HCT116 (cell line): ENCODE measurements at regions not wholly inside any gene's neighbourhood (a gene's known extent, or its start where the extent isn't known, plus 50 kb on each side); places are given as distances from the start of the nearest gene placed in this dataset.

Experiments used
- ATAC-seq: fragments of 200-7000 bp; cut with Tn5 transposase; 2 replicates; pipeline ENCODE4 v1.9.1; 2020; ENCODE audit warnings: mild to moderate bottlenecking, moderate library complexity
- BruUV-seq: library from RNA; stranded (reverse); fragments of 400-500 nt; replicated peaks from 2 replicates; lab custom pipeline; 2021; lab: Mats Ljungman, UMichigan
- CTCF ChIA-PET: fragments of 300-600 bp; sonication (Branson Sonifier 250); formaldehyde crosslinking; loops from one replicate; lab custom pipeline; 2021; ENCODE audit warnings: antibody characterized with exemption; lab: Charles Lee
- POLR2A ChIA-PET: fragments of 300-600, 350-600 bp; sonication (Branson Sonifier 250); formaldehyde crosslinking; loops from one replicate; lab custom pipeline; 2021; ENCODE audit warnings: antibody characterized with exemption; lab: Charles Lee
- RAD21 ChIA-PET, 2 experiments: fragments of 300-600 bp; sonication (Branson Sonifier 250); formaldehyde crosslinking; loops; one replicate each; lab custom pipeline; 2023; ENCODE audit warnings: low total read pairs in 2 of 2; ENCODE audit not compliant: uncharacterized antibody in 2 of 2, unreplicated experiment in 2 of 2, low non-redundant PET in 1 of 2; lab: Charles Lee
- DNase-seq: peaks from one replicate; pipeline ENCODE4 v3.0.0-alpha.2; 2010; ENCODE audit warnings: low read depth, low spot score
- H2AFZ ChIP-seq: fragments of 200-600 bp; shearing (Covaris generic), sonication (generic); 2 replicates; pipeline ENCODE4 v1.6.1; 2017; ENCODE audit warnings: low read depth, mixed run types, mixed read lengths, antibody characterized with exemption, low read length; ENCODE audit not compliant: poor library complexity, severe bottlenecking
- H3K27ac ChIP-seq: 2 replicates; pipeline ENCODE4 v1.5.1; 2012; ENCODE audit warnings: low read depth, low read length
- H3K27me3 ChIP-seq: fragments of 200-600 bp; sonication (generic); 2 replicates; pipeline ENCODE4 v1.6.1; 2016; ENCODE audit warnings: mixed run types, low read length, mixed read lengths; ENCODE audit not compliant: insufficient read depth
- H3K36me3 ChIP-seq, 2 experiments: fragments of 200-500 bp in 1 of 2; fragments of 200-600 bp in 1 of 2; sonication (Bioruptor generic) in 1 of 2; sonication (generic) in 1 of 2; 2 replicates each; pipeline versions ENCODE4 v1.5.1 to v1.6.1; 2014 to 2016; ENCODE audit warnings: low read length in 2 of 2, inconsistent platforms in 1 of 2, mixed read lengths in 1 of 2, mixed run types in 1 of 2; ENCODE audit not compliant: insufficient read depth in 2 of 2, control insufficient read depth in 1 of 2
- H3K4me1 ChIP-seq, 2 experiments: fragments of 200-600 bp in 1 of 2; sonication (generic) in 1 of 2; 2 replicates each; pipeline versions ENCODE4 v1.5.1 to v1.6.1; 2012 to 2017; ENCODE audit warnings: low read length in 2 of 2, inconsistent platforms in 1 of 2, mild to moderate bottlenecking in 1 of 2, mixed read lengths in 1 of 2, mixed run types in 1 of 2, moderate library complexity in 1 of 2; ENCODE audit not compliant: insufficient read depth in 2 of 2, control insufficient read depth in 1 of 2
- H3K4me2 ChIP-seq: fragments of 200-600 bp; sonication (generic); 2 replicates; pipeline ENCODE4 v1.6.1; 2017; ENCODE audit warnings: mixed run types, low read length, mixed read lengths
- H3K4me3 ChIP-seq, 2 experiments: fragments of 200-600 bp in 1 of 2; sonication (generic) in 1 of 2; replicated peaks in 1 of 2; 2 replicates each; pipeline ENCODE4 v1.5.1; 2011 to 2016; ENCODE audit warnings: low read length in 2 of 2, control low read depth in 1 of 2, low read depth in 1 of 2, mild to moderate bottlenecking in 1 of 2, mixed read lengths in 1 of 2, mixed run types in 1 of 2
- H3K79me2 ChIP-seq: fragments of 200-600 bp; sonication (generic); 2 replicates; pipeline ENCODE4 v1.6.1; 2017; ENCODE audit warnings: mild to moderate bottlenecking, mixed run types, low read length, moderate library complexity, mixed read lengths; ENCODE audit not compliant: insufficient read depth
- H3K9ac ChIP-seq: fragments of 200-600 bp; sonication (generic); 2 replicates; pipeline ENCODE4 v1.6.1; 2016; ENCODE audit warnings: low read length, mixed read lengths
- H3K9me2 ChIP-seq: fragments of 200-600 bp; sonication (generic), shearing (Covaris generic); 2 replicates; pipeline ENCODE4 v1.6.1; 2017; ENCODE audit warnings: mixed run types, mild to moderate bottlenecking, moderate library complexity; ENCODE audit not compliant: insufficient read depth
- H3K9me3 ChIP-seq, 2 experiments: fragments of 200-500 bp in 1 of 2; fragments of 200-600 bp in 1 of 2; sonication (Bioruptor generic) in 1 of 2; sonication (generic) in 1 of 2; 2 replicates each; pipeline ENCODE4 v1.6.1; 2014 to 2017; ENCODE audit warnings: low read length in 2 of 2, mixed read lengths in 2 of 2, inconsistent platforms in 1 of 2, low read depth in 1 of 2, mild to moderate bottlenecking in 1 of 2, mixed run types in 1 of 2, moderate library complexity in 1 of 2; ENCODE audit not compliant: control insufficient read depth in 1 of 2, insufficient read depth in 1 of 2
- H4K20me1 ChIP-seq: fragments of 200-600 bp; sonication (generic), shearing (Covaris generic); 2 replicates; pipeline ENCODE4 v1.6.1; 2017; ENCODE audit warnings: mixed run types, mild to moderate bottlenecking, moderate library complexity; ENCODE audit not compliant: insufficient read depth
- ATF3 ChIP-seq: IDR thresholded peaks from 2 replicates; pipeline ENCODE4 v1.6.1; 2012
- CEBPB ChIP-seq: IDR thresholded peaks from 2 replicates; pipeline ENCODE4 v1.6.1; 2012; ENCODE audit warnings: low read depth
- CTCF ChIP-seq, 3 experiments: fragments of 200-600 bp in 1 of 3; sonication (generic) in 1 of 3; IDR thresholded peaks in 2 of 3; conservative IDR thresholded peaks in 1 of 3; 2 replicates each; pipeline ENCODE4 v1.5.1; 2012 to 2017; ENCODE audit warnings: low read depth in 2 of 3, low read length in 2 of 3, antibody characterized with exemption in 1 of 3, borderline replicate concordance in 1 of 3, control low read depth in 1 of 3, mild to moderate bottlenecking in 1 of 3, mixed read lengths in 1 of 3, mixed run types in 1 of 3, moderate library complexity in 1 of 3; ENCODE audit not compliant: insufficient read depth in 1 of 3
- ELF1 ChIP-seq: IDR thresholded peaks from 2 replicates; pipeline ENCODE4 v1.6.1; 2012; ENCODE audit warnings: low read depth, borderline replicate concordance
- FOSL1 ChIP-seq: IDR thresholded peaks from 2 replicates; pipeline ENCODE4 v1.6.1; 2012; ENCODE audit warnings: low read depth
- JUND ChIP-seq: IDR thresholded peaks from 2 replicates; pipeline ENCODE4 v1.6.1; 2012
- POLR2A ChIP-seq: IDR thresholded peaks from 2 replicates; pipeline ENCODE4 v1.7.0; 2011; ENCODE audit warnings: borderline replicate concordance; ENCODE audit not compliant: insufficient read depth, insufficient read length; ENCODE audit errors: extremely low read depth
- POLR2AphosphoS5 ChIP-seq: IDR thresholded peaks from 2 replicates; pipeline ENCODE4 v1.6.1; 2011; ENCODE audit warnings: mild to moderate bottlenecking, low read depth, low read length, moderate library complexity
- SRF ChIP-seq: IDR thresholded peaks from 2 replicates; pipeline ENCODE4 v1.6.1; 2012; ENCODE audit warnings: low read depth
- intact Hi-C: fragments of 100-400 bp; cut with micrococcal nuclease; formaldehyde crosslinking; loops from 2 replicates; pipeline ENCODE4 v1.10.0; 2022
- TF ChIP-seq, protein P1 (sequence below): IDR thresholded peaks from 2 replicates; pipeline ENCODE4 v1.6.1; 2012; ENCODE audit warnings: low read depth
- TF ChIP-seq, protein P2 (sequence below): IDR thresholded peaks from 2 replicates; pipeline ENCODE4 v1.6.1; 2011; ENCODE audit warnings: mild to moderate bottlenecking, low read length, moderate library complexity; ENCODE audit not compliant: insufficient replicate concordance; ENCODE audit errors: extremely low read depth

GRCh38 chr5:89279391-89280036 is 396.5 kb upstream of the MEF2C start:
- peaks cover 3 to 11% of the 10 kb centered on the region in 2 experiments; a peak in 2 of 4 replicates for H3K4me1 ChIP-seq
- no peaks in the 10 kb centered on the region for H3K27me3 ChIP-seq
- no peak overlapping the region for H3K4me2 ChIP-seq
- no peak overlapping the region for H2AFZ ChIP-seq
- H3K9me3 ChIP-seq = no peaks in the 10 kb centered on the region
- ATAC-seq (no peak), DNase-seq (no peak)
- no peaks in the 10 kb centered on the region for H3K79me2 ChIP-seq
- H3K27ac ChIP-seq = no peak overlapping the region
- H3K9ac ChIP-seq = no peak overlapping the region
- ChIA-PET POLR2A (no interaction called here), RAD21 (interaction anchor here in 1 of 2 experiments (0.7 kb wide), 1 partner anchor 836 kb away, joined by 8 read pairs; no protein-coding TSS in a partner anchor), CTCF (no interaction called here)
- H4K20me1 ChIP-seq = no peaks in the 10 kb centered on the region
- H3K36me3 ChIP-seq = no peaks in the 10 kb centered on the region
- no peaks in the 10 kb centered on the region for H3K9me2 ChIP-seq
- H3K4me3 ChIP-seq = no peak overlapping the region
- intact Hi-C loops = no loop called here
- no TSS peak for BruUV-seq
- TF ChIP-seq CTCF (IDR thresholded peaks at IDR 0.05 in 2 of 3, conservative IDR thresholded peaks at IDR 0.05 in 1 of 3; ENCODE audit: borderline replicate concordance in 1 of 3, insufficient read depth in 1 of 3, low read depth in 2 of 3, low read length in 2 of 3) (no peak), SRF (no peak)

GRCh38 chr5:89277816-89278215 is 394.8 kb upstream of the MEF2C start:
- no peak for DNase-seq
- no TSS peak for BruUV-seq
- H3K9me3 ChIP-seq = no peaks in the 10 kb centered on the region
- no peaks in the 10 kb centered on the region for H3K27me3 ChIP-seq
- H3K27ac ChIP-seq = no peak overlapping the region
- H3K79me2 ChIP-seq = no peaks in the 10 kb centered on the region
- H3K9me2 ChIP-seq = no peaks in the 10 kb centered on the region
- no peak overlapping the region for H3K4me3 ChIP-seq
- no peak overlapping the region for H2AFZ ChIP-seq
- peaks cover under 1 to 7% of the 10 kb centered on the region in 2 experiments; a peak in 2 of 4 replicates for H3K4me1 ChIP-seq
- intact Hi-C loops = no loop called here
- H3K36me3 ChIP-seq = no peaks in the 10 kb centered on the region
- H3K9ac ChIP-seq = no peak overlapping the region
- no peak for TF ChIP-seq ATF3
- TF ChIP-seq CEBPB = no peak
- TF ChIP-seq, protein P1, sequence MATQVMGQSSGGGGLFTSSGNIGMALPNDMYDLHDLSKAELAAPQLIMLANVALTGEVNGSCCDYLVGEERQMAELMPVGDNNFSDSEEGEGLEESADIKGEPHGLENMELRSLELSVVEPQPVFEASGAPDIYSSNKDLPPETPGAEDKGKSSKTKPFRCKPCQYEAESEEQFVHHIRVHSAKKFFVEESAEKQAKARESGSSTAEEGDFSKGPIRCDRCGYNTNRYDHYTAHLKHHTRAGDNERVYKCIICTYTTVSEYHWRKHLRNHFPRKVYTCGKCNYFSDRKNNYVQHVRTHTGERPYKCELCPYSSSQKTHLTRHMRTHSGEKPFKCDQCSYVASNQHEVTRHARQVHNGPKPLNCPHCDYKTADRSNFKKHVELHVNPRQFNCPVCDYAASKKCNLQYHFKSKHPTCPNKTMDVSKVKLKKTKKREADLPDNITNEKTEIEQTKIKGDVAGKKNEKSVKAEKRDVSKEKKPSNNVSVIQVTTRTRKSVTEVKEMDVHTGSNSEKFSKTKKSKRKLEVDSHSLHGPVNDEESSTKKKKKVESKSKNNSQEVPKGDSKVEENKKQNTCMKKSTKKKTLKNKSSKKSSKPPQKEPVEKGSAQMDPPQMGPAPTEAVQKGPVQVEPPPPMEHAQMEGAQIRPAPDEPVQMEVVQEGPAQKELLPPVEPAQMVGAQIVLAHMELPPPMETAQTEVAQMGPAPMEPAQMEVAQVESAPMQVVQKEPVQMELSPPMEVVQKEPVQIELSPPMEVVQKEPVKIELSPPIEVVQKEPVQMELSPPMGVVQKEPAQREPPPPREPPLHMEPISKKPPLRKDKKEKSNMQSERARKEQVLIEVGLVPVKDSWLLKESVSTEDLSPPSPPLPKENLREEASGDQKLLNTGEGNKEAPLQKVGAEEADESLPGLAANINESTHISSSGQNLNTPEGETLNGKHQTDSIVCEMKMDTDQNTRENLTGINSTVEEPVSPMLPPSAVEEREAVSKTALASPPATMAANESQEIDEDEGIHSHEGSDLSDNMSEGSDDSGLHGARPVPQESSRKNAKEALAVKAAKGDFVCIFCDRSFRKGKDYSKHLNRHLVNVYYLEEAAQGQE = no peak
- no peak for TF ChIP-seq FOSL1
- TF ChIP-seq JUND = no peak
- TF ChIP-seq POLR2AphosphoS5 = no peak
- TF ChIP-seq POLR2A = no peak
- TF ChIP-seq, protein P2, sequence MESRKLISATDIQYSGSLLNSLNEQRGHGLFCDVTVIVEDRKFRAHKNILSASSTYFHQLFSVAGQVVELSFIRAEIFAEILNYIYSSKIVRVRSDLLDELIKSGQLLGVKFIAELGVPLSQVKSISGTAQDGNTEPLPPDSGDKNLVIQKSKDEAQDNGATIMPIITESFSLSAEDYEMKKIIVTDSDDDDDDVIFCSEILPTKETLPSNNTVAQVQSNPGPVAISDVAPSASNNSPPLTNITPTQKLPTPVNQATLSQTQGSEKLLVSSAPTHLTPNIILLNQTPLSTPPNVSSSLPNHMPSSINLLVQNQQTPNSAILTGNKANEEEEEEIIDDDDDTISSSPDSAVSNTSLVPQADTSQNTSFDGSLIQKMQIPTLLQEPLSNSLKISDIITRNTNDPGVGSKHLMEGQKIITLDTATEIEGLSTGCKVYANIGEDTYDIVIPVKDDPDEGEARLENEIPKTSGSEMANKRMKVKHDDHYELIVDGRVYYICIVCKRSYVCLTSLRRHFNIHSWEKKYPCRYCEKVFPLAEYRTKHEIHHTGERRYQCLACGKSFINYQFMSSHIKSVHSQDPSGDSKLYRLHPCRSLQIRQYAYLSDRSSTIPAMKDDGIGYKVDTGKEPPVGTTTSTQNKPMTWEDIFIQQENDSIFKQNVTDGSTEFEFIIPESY = no peak
- no peak for TF ChIP-seq ELF1
- no peak for ATAC-seq
- RAD21 ChIA-PET = no interaction called here
- POLR2A ChIA-PET = no interaction called here
- CTCF ChIA-PET = no interaction called here
- H4K20me1 ChIP-seq = no peaks in the 10 kb centered on the region
- no peak overlapping the region for H3K4me2 ChIP-seq
